Mesendoderm (in vitro differentiated cells): ENCODE measurements at regions not wholly inside any gene's neighbourhood (a gene's known extent, or its start where the extent isn't known, plus 50 kb on each side); places are given as distances from the start of the nearest gene placed in this dataset.
A peak's percentile ranks its signal among the peaks of the same experiment; 100 is the strongest.

Experiments
- DNase-seq: peaks from one replicate; pipeline ENCODE4 v3.0.0; 2013
- H2AK5ac ChIP-seq: 2 replicates; pipeline ENCODE4 v1.6.1; 2013; ENCODE audit warnings: low read length, inconsistent platforms
- H2BK120ac ChIP-seq: 2 replicates; pipeline ENCODE4 v1.6.1; 2013; ENCODE audit warnings: low read depth, mild to moderate bottlenecking, low read length, moderate library complexity, mixed read lengths
- H2BK15ac ChIP-seq: replicated peaks from 2 replicates; pipeline ENCODE4 v1.6.1; 2013; ENCODE audit warnings: low read depth, mild to moderate bottlenecking, moderate library complexity
- H2BK5ac ChIP-seq: 2 replicates; pipeline ENCODE4 v1.6.1; 2013; ENCODE audit warnings: low read length, inconsistent platforms
- H3K18ac ChIP-seq: 2 replicates; pipeline ENCODE4 v1.6.1; 2013; ENCODE audit warnings: mild to moderate bottlenecking, low read length, mixed read lengths
- H3K23ac ChIP-seq: one replicate; pipeline ENCODE4 v1.6.1; 2013; ENCODE audit warnings: low read length
- H3K27ac ChIP-seq: 2 replicates; pipeline ENCODE4 v1.5.1; 2013; ENCODE audit warnings: low read depth, mild to moderate bottlenecking, inconsistent platforms, low read length, moderate library complexity
- H3K27me3 ChIP-seq: 2 replicates; pipeline ENCODE4 v1.6.1; 2013; ENCODE audit warnings: low read length, control low read depth, mild to moderate bottlenecking, inconsistent platforms; ENCODE audit not compliant: insufficient read depth, poor library complexity
- H3K36me3 ChIP-seq: 2 replicates; pipeline ENCODE4 v1.6.1; 2013; ENCODE audit warnings: low read length, inconsistent platforms; ENCODE audit not compliant: control insufficient read depth, insufficient read depth
- H3K4ac ChIP-seq: one replicate; pipeline ENCODE4 v1.6.1; 2013; ENCODE audit warnings: low read depth, mild to moderate bottlenecking, low read length, moderate library complexity
- H3K4me1 ChIP-seq: 2 replicates; pipeline ENCODE4 v1.6.1; 2013; ENCODE audit warnings: low read depth, low read length, inconsistent platforms; ENCODE audit not compliant: control insufficient read depth
- H3K4me2 ChIP-seq: 2 replicates; pipeline ENCODE4 v1.6.1; 2013; ENCODE audit warnings: low read length
- H3K4me3 ChIP-seq: 2 replicates; pipeline ENCODE4 v1.5.1; 2013; ENCODE audit warnings: mild to moderate bottlenecking, low read length
- H3K56ac ChIP-seq: one replicate; pipeline ENCODE4 v1.6.1; 2013; ENCODE audit warnings: low read length
- H3K79me1 ChIP-seq: 2 replicates; pipeline ENCODE4 v1.6.1; 2013; ENCODE audit warnings: low read length, inconsistent platforms
- H3K79me2 ChIP-seq: 2 replicates; pipeline ENCODE4 v1.6.1; 2013; ENCODE audit warnings: mild to moderate bottlenecking, low read length; ENCODE audit not compliant: control insufficient read depth, insufficient read depth
- H3K9ac ChIP-seq: 2 replicates; pipeline ENCODE4 v1.6.1; 2013; ENCODE audit warnings: low read length, inconsistent platforms
- H4K5ac ChIP-seq: one replicate; pipeline ENCODE4 v1.6.1; 2013; ENCODE audit warnings: low read length
- H4K8ac ChIP-seq: one replicate; pipeline ENCODE4 v1.6.1; 2013; ENCODE audit warnings: low read depth, mild to moderate bottlenecking, control low read depth, low read length, moderate library complexity
- WGBS: extraction: QIAGEN DNeasy Blood & Tissue Kit; methylation state at CpG from one replicate; pipeline ENCODE4 v1.1.7; 2013; ENCODE audit warnings: low lambda C conversion rate, missing lambda C conversion rate; ENCODE audit not compliant: insufficient coverage; ENCODE audit errors: extremely low coverage; 5-methylcytosine and 5-hydroxymethylcytosine counted together

GRCh38 chr6:9095137-9095536 is 659.8 kb upstream of the SLC35B3 start:
- H3K18ac ChIP-seq = no peak overlapping the region
- no peak overlapping the region for H3K23ac ChIP-seq
- H3K27ac ChIP-seq = no peak overlapping the region
- no peak overlapping the region for H2BK15ac ChIP-seq
- no peak overlapping the region for H2BK120ac ChIP-seq
- H4K8ac ChIP-seq = no peak overlapping the region
- DNase-seq = no peak
- H4K5ac ChIP-seq = no peak overlapping the region
- H3K36me3 ChIP-seq = no peaks in the 10 kb centered on the region
- H2BK5ac ChIP-seq = no peak overlapping the region
- WGBS = no CpG with 5 or more reads among the region's 6 CpGs
- no peaks in the 10 kb centered on the region for H3K79me1 ChIP-seq
- no peaks in the 10 kb centered on the region for H3K79me2 ChIP-seq
- no peak overlapping the region for H3K9ac ChIP-seq
- no peaks in the 10 kb centered on the region for H3K4me1 ChIP-seq
- H3K4ac ChIP-seq = no peak overlapping the region
- no peak overlapping the region for H3K56ac ChIP-seq
- H2AK5ac ChIP-seq = no peak overlapping the region
- H3K4me3 ChIP-seq = no peak overlapping the region
- H3K4me2 ChIP-seq = no peak overlapping the region
- H3K27me3 ChIP-seq = no peaks in the 10 kb centered on the region

- no peak overlapping the region for H3K23ac ChIP-seq
- no peak overlapping the region for H2BK5ac ChIP-seq
- H3K4me1 ChIP-seq = peaks cover 3% of the 10 kb centered on the region
- H3K27me3 ChIP-seq = no peaks in the 10 kb centered on the region
- H3K18ac ChIP-seq = no peak overlapping the region
- H3K27ac ChIP-seq = no peak overlapping the region
- H2AK5ac ChIP-seq = no peak overlapping the region
- H3K9ac ChIP-seq = no peak overlapping the region
- H3K79me1 ChIP-seq = no peaks in the 10 kb centered on the region
- H3K56ac ChIP-seq = no peak overlapping the region
- H4K8ac ChIP-seq = no peak overlapping the region
- no peak overlapping the region for H4K5ac ChIP-seq
- H3K4me3 ChIP-seq = no peak overlapping the region
- no CpG with 5 or more reads among the region's 1 CpG for WGBS
- H3K4ac ChIP-seq = no peak overlapping the region
- H3K79me2 ChIP-seq = no peaks in the 10 kb centered on the region
- H3K36me3 ChIP-seq = no peaks in the 10 kb centered on the region
- H2BK15ac ChIP-seq = no peak overlapping the region
- H2BK120ac ChIP-seq = no peak overlapping the region
- no peak for DNase-seq
- H3K4me2 ChIP-seq = no peak overlapping the region
Observed at GRCh38 chr6:9089724-9090123, 654.4 kb upstream of the SLC35B3 start.

GRCh38 chr6:9087470-9087869 is 652.1 kb upstream of the SLC35B3 start:
- Histone ChIP-seq H3K4me3 (no peak overlapping the region), H3K79me1 (no peaks in the 10 kb centered on the region), H2BK15ac (no peak overlapping the region), H2BK5ac (peak overlapping the region; percentile 36), H3K9ac (no peak overlapping the region), H3K4me2 (no peak overlapping the region), H2BK120ac (no peak overlapping the region), H3K56ac (peak overlapping the region; percentile 57), H3K4me1 (peaks cover 3% of the 10 kb centered on the region), H4K5ac (no peak overlapping the region), H3K27ac (no peak overlapping the region), H3K18ac (no peak overlapping the region), H3K4ac (no peak overlapping the region), H3K27me3 (no peaks in the 10 kb centered on the region), H4K8ac (no peak overlapping the region), H3K79me2 (no peaks in the 10 kb centered on the region), H3K36me3 (no peaks in the 10 kb centered on the region), H2AK5ac (peak overlapping the region; percentile 22), H3K23ac (no peak overlapping the region)
- DNase-seq = no peak
- WGBS = no CpG with 5 or more reads among the region's 5 CpGs

GRCh38 chr6:9086331-9086730 is 651.0 kb upstream of the SLC35B3 start:
- Histone ChIP-seq H3K9ac (no peak overlapping the region), H3K23ac (no peak overlapping the region), H3K4me3 (no peak overlapping the region), H3K4me1 (peaks cover 3% of the 10 kb centered on the region), H2BK120ac (peak overlapping the region; percentile 4), H2BK5ac (no peak overlapping the region), H3K27ac (no peak overlapping the region), H3K79me2 (no peaks in the 10 kb centered on the region), H3K56ac (no peak overlapping the region), H2BK15ac (no peak overlapping the region), H3K36me3 (no peaks in the 10 kb centered on the region), H2AK5ac (no peak overlapping the region), H3K18ac (peak overlapping the region; percentile 64), H4K8ac (no peak overlapping the region), H4K5ac (no peak overlapping the region), H3K27me3 (no peaks in the 10 kb centered on the region), H3K4me2 (no peak overlapping the region), H3K79me1 (no peaks in the 10 kb centered on the region), H3K4ac (peak overlapping the region; percentile 70)
- no peak for DNase-seq
- WGBS = no CpG with 5 or more reads among the region's 4 CpGs

- H3K27me3 ChIP-seq = no peaks in the 10 kb centered on the region
- no peak overlapping the region for H4K5ac ChIP-seq
- H3K4me2 ChIP-seq = no peak overlapping the region
- no peak overlapping the region for H3K56ac ChIP-seq
- H2BK120ac ChIP-seq = no peak overlapping the region
- H3K9ac ChIP-seq = no peak overlapping the region
- no peak overlapping the region for H2BK5ac ChIP-seq
- H3K18ac ChIP-seq = no peak overlapping the region
- H3K4me1 ChIP-seq = peaks cover 3% of the 10 kb centered on the region
- H3K4me3 ChIP-seq = no peak overlapping the region
- no peaks in the 10 kb centered on the region for H3K79me2 ChIP-seq
- no peak overlapping the region for H4K8ac ChIP-seq
- no peaks in the 10 kb centered on the region for H3K79me1 ChIP-seq
- H2AK5ac ChIP-seq = no peak overlapping the region
- H3K23ac ChIP-seq = no peak overlapping the region
- no CpG with 5 or more reads among the region's 1 CpG for WGBS
- no peak overlapping the region for H3K27ac ChIP-seq
- no peak overlapping the region for H2BK15ac ChIP-seq
- H3K36me3 ChIP-seq = no peaks in the 10 kb centered on the region
- peak overlapping the region; percentile 70 for H3K4ac ChIP-seq
- DNase-seq = no peak
Observed at GRCh38 chr6:9085709-9086070, 650.3 kb upstream of the SLC35B3 start.

GRCh38 chr6:9085054-9085708 is 649.8 kb upstream of the SLC35B3 start:
- Histone ChIP-seq H3K79me1 (no peaks in the 10 kb centered on the region), H3K18ac (no peak overlapping the region), H2BK120ac (no peak overlapping the region), H3K4me3 (no peak overlapping the region), H2BK5ac (no peak overlapping the region), H3K79me2 (no peaks in the 10 kb centered on the region), H3K4me2 (no peak overlapping the region), H4K5ac (no peak overlapping the region), H2BK15ac (no peak overlapping the region), H3K4ac (no peak overlapping the region), H3K9ac (no peak overlapping the region), H4K8ac (no peak overlapping the region), H2AK5ac (no peak overlapping the region), H3K23ac (no peak overlapping the region), H3K27me3 (no peaks in the 10 kb centered on the region), H3K27ac (no peak overlapping the region), H3K4me1 (peaks cover 3% of the 10 kb centered on the region), H3K56ac (no peak overlapping the region), H3K36me3 (no peaks in the 10 kb centered on the region)
- no CpG with 5 or more reads among the region's 3 CpGs for WGBS
- DNase-seq = peak; percentile 64
